ENCODE measurements at regions not wholly inside any gene's neighbourhood (a gene's known extent, or its start where the extent isn't known, plus 50 kb on each side); places are given as distances from the start of the nearest gene placed in this dataset.

GRCh38 chr11:45060707-45061106, 85.7 kb upstream of the PRDM11 start:
- TF ChIP-seq POLR2AphosphoS5 (IDR thresholded peaks at IDR 0.05; ENCODE audit: low read depth, low read length): no peak
- no peak for TF ChIP-seq POLR2A (IDR thresholded peaks at IDR 0.05; ENCODE audit: low read depth, low read length)
- no peak for TF ChIP-seq TAF1 (IDR thresholded peaks at IDR 0.05; ENCODE audit: low read depth, low read length)
